ENCODE measurements at regions not wholly inside any gene's neighbourhood (a gene's known extent, or its start where the extent isn't known, plus 50 kb on each side); places are given as distances from the start of the nearest gene placed in this dataset.
A peak's percentile ranks its signal among the peaks of the same experiment; 100 is the strongest.

DNA sequence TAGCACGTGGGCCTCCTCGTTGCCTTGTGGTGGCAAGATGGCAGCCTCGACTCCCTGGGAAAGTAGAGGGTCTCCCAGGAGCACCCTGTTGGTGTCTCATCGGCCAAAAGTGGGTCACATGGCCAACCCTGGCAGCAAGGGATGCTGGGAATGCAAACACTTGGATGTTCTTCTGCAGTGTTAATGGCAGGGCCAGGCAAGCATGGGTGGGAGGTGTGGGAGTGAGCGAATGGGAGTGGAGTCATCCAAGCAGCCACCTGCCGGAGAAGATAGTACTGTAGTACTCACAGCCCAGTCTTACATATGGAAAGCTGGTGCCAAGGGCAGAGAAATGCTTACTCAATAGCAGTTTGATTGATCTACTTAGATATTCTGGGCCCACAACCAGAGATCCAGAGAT, 122.2 kb downstream of the INHBB start:
- H3K27ac ChIP-seq: no peak overlapping the region
- H3K9me2 ChIP-seq (replicated peaks; ENCODE audit: insufficient read depth): no peaks in the 10 kb centered on the region
- no peak overlapping the region for H3K4me3 ChIP-seq
- WGBS (ENCODE audit: low lambda C conversion rate, missing lambda C conversion rate): 90% methylated on average over 6 of the region's 6 CpGs
- H3K79me2 ChIP-seq: no peaks in the 10 kb centered on the region
- no peak for DNase-seq (ENCODE audit: low spot score)
- no peaks in the 10 kb centered on the region for H3K27me3 ChIP-seq
- H2AFZ ChIP-seq: no peak overlapping the region
- TF ChIP-seq EZH2 (IDR thresholded peaks at IDR 0.05; ENCODE audit: borderline replicate concordance) (no peak), CTCF (IDR thresholded peaks at IDR 0.05; ENCODE audit: poor library complexity) (no peak)
- no peak overlapping the region for H3K4me2 ChIP-seq
- no peaks in the 10 kb centered on the region for H3K9me3 ChIP-seq (ENCODE audit: low read depth)
- H3K36me3 ChIP-seq (replicated peaks; ENCODE audit: insufficient read depth, low read depth): no peaks in the 10 kb centered on the region
- H4K20me1 ChIP-seq (ENCODE audit: insufficient read depth, poor library complexity, severe bottlenecking): no peaks in the 10 kb centered on the region
- peaks cover 47% of the 10 kb centered on the region for H3K4me1 ChIP-seq (ENCODE audit: insufficient read depth)

GRCh38 chr2:120469426-120469825, 123.5 kb downstream of the INHBB start:
- 81% methylated on average over 2 of the region's 2 CpGs for WGBS (ENCODE audit: low lambda C conversion rate, missing lambda C conversion rate)
- Histone ChIP-seq H3K36me3 (replicated peaks; ENCODE audit: insufficient read depth, low read depth) (no peaks in the 10 kb centered on the region), H3K4me1 (ENCODE audit: insufficient read depth) (peaks cover 47% of the 10 kb centered on the region), H3K9me3 (ENCODE audit: low read depth) (no peaks in the 10 kb centered on the region), H3K79me2 (no peaks in the 10 kb centered on the region), H3K9me2 (replicated peaks; ENCODE audit: insufficient read depth) (no peaks in the 10 kb centered on the region), H3K4me3 (no peak overlapping the region), H4K20me1 (ENCODE audit: insufficient read depth, poor library complexity, severe bottlenecking) (no peaks in the 10 kb centered on the region), H3K27ac (peak overlapping the region; percentile 92), H2AFZ (no peak overlapping the region), H3K4me2 (peak overlapping the region; percentile 15), H3K27me3 (no peaks in the 10 kb centered on the region)
- no peak for DNase-seq (ENCODE audit: low spot score)
- TF ChIP-seq CTCF (IDR thresholded peaks at IDR 0.05; ENCODE audit: poor library complexity) (no peak), EZH2phosphoT487 (IDR thresholded peaks at IDR 0.05; ENCODE audit: low read depth, severe bottlenecking, unreplicated experiment) (no peak), EZH2 (IDR thresholded peaks at IDR 0.05; ENCODE audit: borderline replicate concordance) (no peak)

DNA sequence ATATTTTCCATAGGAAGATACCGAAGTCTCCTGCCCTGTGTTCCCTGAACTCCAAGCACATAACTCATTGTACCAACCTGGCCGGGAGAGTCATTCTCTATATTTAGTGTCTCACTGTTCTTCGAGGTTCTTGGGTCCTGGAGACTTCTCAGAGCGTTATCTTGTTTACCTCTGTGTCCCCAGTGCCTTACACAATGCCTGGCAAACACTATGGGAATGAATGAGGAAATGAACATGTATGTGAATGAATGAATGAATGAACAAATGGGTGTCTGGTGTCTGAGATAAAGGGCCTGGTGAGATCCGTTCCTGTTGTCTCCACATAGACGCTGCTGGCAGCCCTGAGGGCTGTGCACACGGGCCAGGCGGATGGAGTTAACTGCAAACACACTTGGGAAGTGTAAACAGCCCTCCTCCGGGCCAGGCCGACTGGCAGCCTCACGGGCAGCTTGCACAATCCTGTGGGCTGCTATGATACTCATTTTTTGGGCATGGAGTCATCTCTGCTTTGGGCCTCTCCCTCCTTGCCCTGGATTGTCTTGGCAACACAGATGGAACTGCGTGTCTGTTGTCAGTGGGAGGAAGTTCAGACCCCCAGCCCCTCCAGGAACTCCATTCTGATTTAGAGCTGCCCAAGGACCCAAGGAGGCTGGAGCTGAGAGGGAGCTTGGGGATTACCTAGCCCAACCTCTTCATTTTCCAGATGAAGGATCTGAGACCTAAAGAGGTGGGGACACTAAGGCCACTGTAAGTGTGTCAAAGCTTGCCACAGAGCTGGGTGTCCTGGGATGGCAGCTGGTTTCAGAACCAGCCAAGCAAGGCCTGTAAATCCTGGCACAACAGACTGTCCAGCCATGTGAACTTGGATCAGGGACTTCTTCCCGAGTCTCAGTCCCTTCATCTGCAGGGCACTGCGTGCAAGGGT, 124.4 kb downstream of the INHBB start:
- no peak overlapping the region for H2AFZ ChIP-seq
- no peaks in the 10 kb centered on the region for H4K20me1 ChIP-seq (ENCODE audit: insufficient read depth, poor library complexity, severe bottlenecking)
- H3K4me1 ChIP-seq (ENCODE audit: insufficient read depth): peaks cover 39% of the 10 kb centered on the region
- TF ChIP-seq EZH2phosphoT487 (IDR thresholded peaks at IDR 0.05; ENCODE audit: low read depth, severe bottlenecking, unreplicated experiment) (no peak), CTCF (IDR thresholded peaks at IDR 0.05; ENCODE audit: poor library complexity) (no peak), EZH2 (IDR thresholded peaks at IDR 0.05; ENCODE audit: borderline replicate concordance) (no peak)
- H3K4me2 ChIP-seq: peak overlapping the region; percentile 29
- H3K36me3 ChIP-seq (replicated peaks; ENCODE audit: insufficient read depth, low read depth): no peaks in the 10 kb centered on the region
- peak; percentile 89 for DNase-seq (ENCODE audit: low spot score)
- H3K79me2 ChIP-seq: no peaks in the 10 kb centered on the region
- WGBS (ENCODE audit: low lambda C conversion rate, missing lambda C conversion rate): 28% methylated on average over 14 of the region's 14 CpGs
- H3K9me3 ChIP-seq (ENCODE audit: low read depth): no peaks in the 10 kb centered on the region
- H3K27me3 ChIP-seq: no peaks in the 10 kb centered on the region
- peak overlapping the region; percentile 92 for H3K27ac ChIP-seq
- no peak overlapping the region for H3K4me3 ChIP-seq
- H3K9me2 ChIP-seq (replicated peaks; ENCODE audit: insufficient read depth): no peaks in the 10 kb centered on the region

All from hepatocyte (in vitro differentiated cells).